Forelimb muscle (tissue), 1 donor: ENCODE measurements at regions not wholly inside any gene's neighbourhood (a gene's known extent, or its start where the extent isn't known, plus 50 kb on each side); places are given as distances from the start of the nearest gene placed in this dataset.

Experiments used
- DNase-seq: peaks from one replicate; pipeline ENCODE4 v3.0.0-alpha.2; 2013; ENCODE audit warnings: low read depth

DNA sequence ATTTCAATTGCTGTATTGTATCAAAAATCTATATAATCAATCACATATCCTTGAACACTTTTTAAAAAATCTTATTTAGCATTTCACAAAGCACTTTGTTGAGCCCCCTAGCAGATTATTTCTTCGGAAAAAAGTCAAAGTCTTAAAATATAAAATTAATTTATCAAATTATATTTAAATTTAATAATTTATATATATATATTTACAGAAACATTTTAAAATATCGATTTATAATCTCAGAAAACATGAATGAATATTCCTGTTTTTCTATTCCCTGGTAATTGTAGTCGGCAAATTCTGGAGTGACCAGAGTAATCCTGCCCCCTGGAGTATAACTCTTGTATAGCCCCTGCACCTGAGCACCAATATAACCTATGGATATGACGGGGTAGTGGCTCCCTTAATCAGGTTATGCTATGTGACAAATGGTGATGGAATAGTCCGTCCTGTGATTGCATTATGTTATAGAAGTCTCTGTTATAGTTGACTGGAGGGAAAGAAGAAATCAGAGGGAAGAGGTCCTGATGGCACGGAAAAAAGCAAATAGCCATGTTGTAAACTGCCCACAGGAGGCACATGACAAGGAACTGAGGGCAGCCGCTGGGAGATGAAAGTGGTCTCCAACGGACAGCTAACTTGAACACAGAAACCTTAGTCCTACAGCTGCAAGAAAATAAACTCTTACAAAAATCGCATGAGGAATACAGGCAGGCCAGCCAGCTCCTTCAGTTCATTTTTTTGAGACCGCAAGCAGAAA lies 1092.3 kb downstream of the ARAP2 start:
- no peak for DNase-seq

GRCh38 chr4:35163168-35163567 lies 1081.1 kb downstream of the ARAP2 start:
- DNase-seq, result no peak

DNA sequence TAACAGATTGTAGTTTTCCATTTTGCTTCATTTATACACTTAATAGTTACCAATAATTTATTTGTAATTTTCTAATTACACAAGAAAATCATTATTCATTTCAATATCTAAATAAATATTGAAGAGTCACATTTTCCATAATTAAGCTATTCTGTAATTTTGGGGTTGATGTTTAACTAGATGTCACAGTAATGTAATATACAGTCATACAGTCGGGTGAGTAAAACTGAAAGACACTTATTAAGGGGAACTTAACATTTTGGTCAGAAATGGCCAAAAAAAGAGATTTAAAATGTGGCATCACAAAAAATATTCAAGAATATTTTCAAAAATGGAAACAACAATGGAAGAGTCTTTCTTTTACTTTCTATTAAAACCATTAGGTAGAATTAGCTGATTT lies 1080.3 kb downstream of the ARAP2 start:
- no peak for DNase-seq

GRCh38 chr4:35166466-35166865 lies 1077.8 kb downstream of the ARAP2 start:
- no peak for DNase-seq

GRCh38 chr4:35167385-35167784 lies 1076.9 kb downstream of the ARAP2 start:
- no peak for DNase-seq

GRCh38 chr4:35175487-35175886 lies 1068.8 kb downstream of the ARAP2 start:
- no peak for DNase-seq

DNA sequence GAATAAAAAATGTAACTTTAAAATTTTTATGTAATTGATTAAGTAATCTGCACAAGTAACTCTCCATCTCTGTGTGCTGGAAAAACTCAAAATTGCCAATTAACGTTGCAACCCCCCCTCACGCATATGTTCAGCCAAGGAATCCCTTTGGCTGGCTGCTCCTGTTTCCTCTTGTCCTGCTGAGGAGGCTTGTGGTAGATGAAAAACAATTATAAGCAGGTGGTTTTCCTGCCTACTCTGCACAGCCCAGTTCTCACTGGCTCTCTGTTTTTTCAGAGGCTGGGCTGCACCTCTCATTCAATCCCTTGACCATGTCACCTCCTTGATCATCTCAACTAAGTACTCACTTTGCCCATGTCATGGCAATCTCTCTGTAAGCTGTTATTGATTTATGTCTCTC lies 1068.4 kb downstream of the ARAP2 start:
- DNase-seq, result no peak

GRCh38 chr4:35182451-35182850 lies 1061.9 kb downstream of the ARAP2 start:
- no peak for DNase-seq

GRCh38 chr4:35189988-35190613 lies 1054.2 kb downstream of the ARAP2 start:
- DNase-seq, result no peak

DNA sequence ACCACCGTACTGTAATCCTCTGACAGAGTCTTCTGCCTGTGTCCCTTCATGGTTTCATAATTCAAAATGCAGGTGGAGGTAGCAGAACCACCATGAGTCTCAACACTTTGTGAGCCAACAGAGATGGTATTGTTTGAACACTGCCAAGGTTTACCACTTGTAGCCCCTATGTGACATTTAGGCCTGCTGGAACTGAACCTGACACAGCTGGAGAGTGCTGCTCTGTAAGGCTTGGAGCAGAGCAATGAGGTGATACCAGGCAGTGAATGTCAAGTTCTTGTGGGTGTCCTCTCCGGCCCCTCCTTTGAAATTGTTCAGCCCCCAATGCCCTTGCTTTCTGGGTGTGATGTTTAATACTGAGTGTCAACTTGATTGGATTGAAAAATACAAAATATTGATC lies 1042.9 kb downstream of the ARAP2 start:
- DNase-seq, result no peak

- DNase-seq, result no peak
These were observed 1027.7 kb downstream of the ARAP2 start for GRCh38 chr4:35216636-35217035.

DNA sequence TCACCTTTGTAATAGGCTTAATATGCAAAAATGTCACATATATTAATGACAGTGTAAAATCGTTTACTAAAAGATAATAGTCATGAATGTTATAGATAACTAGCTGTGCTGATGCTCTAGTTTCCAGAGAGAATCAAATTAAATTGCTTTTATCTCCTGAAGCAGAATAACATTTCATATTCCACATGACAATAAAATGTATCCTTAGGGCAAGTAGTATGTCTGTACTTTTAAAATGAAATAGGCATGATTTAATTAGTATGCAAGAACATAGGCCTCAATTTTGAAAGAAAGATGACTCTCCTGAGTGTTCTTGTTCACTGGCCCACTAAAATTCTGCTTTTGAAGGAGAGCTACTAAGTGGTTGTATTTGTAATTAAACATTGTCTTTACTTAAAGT lies 1027.0 kb downstream of the ARAP2 start:
- no peak for DNase-seq

- no peak for DNase-seq
These were observed 1016.0 kb downstream of the ARAP2 start for GRCh38 chr4:35228313-35228712.

DNA sequence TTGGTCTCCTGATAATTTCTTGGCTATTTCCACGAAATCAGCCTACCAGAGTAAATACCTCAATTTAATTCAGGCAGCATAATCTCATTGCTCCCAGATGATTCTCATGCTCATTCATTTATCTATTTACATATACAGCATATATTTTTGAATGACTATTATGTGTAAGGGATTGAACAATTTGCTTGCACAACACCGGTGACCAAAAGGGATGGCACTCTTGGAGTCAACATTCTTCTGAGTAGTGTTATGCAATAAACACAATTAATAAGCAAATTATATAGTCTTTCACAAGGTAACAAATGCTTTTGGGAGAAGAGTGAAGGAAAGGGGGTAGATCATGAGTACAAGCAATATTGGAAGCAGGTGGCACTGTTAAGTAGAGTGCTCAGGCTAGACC lies 1015.3 kb downstream of the ARAP2 start:
- DNase-seq, result no peak

DNA sequence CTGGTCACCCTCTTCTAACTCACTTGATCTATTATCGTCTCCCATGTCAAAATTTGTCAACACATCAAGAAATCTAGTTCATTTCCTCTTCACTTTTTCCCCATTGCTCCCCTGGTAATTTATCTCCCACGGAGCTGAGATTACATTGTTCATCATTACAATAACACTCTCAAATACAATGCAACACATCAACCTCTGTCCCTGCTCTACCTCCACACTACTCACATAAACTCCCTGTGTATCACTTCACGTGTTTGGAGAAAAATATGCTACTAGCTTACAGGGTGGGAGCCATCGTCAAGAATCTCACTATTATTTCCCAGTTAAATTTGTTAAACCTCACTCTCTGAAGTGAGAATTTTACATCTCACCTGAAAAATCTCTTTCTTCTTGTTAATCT lies 1006.4 kb downstream of the ARAP2 start:
- DNase-seq, result no peak

DNA sequence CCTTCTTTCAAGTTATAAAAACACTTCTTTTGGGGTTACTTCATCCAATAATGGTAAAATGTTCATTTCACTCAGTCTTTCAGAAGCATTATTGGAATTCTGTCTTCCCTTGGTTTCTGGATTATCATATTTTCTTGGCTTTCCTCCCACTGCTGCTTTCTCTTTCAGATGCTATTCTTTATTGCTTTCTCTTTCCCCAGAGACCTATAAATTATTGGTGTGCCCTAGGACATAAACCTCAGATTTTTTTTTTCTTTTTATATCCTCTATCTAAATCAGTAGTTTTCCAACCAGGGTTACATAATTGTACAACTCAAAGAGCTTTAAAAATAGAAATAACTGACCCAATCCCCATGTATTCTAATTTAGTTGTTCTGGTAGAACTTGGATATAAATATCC lies 1005.5 kb downstream of the ARAP2 start:
- no peak for DNase-seq

GRCh38 chr4:35246493-35246892 lies 997.8 kb downstream of the ARAP2 start:
- no peak for DNase-seq

DNA sequence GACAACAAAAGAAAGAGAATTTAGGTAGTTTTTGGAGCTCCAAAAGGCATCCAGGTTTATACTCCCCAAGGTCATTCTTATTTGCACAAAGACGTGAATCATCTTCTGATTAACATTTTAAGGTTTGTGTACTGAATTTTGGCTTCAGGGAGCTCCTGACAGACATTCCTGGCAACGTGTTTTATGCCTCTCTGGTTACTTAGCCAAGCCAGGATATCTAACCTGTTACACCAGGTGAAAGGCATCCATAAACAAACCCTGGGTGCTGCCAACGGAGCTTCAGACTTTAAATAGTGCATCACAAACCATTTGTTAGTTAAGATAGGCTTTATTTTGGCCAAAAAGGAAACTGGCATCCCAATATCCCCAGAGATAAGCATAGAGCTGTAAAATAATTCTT lies 997.3 kb downstream of the ARAP2 start:
- DNase-seq, result no peak

GRCh38 chr4:35250331-35250730 lies 994.0 kb downstream of the ARAP2 start:
- DNase-seq, result no peak

- DNase-seq, result no peak
These were observed 993.6 kb downstream of the ARAP2 start for GRCh38 chr4:35250761-35251160.

- DNase-seq, result no peak
These were observed 992.2 kb downstream of the ARAP2 start for GRCh38 chr4:35252071-35252470.

- no peak for DNase-seq
These were observed 991.4 kb downstream of the ARAP2 start for GRCh38 chr4:35252866-35253265.

DNA sequence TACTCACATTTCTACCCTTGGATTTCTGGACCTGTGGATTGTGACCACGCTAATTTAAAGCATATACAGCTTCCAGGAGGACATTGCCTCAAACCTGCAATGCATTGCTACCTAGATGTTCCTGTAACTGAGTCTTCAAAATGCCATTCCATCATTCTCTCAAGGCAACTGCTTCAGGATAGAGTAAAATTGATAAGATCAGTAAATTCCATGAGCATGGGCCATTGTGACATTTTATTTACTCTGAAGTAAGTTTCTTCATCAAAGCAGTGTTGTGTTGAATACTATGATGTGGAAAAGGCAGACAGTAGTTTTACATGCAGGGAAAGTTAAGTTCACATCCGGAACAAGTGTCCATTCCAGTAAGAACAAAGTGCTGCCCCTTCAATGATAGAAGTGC lies 991.0 kb downstream of the ARAP2 start:
- no peak for DNase-seq

GRCh38 chr4:35286434-35286833 lies 957.9 kb downstream of the ARAP2 start:
- no peak for DNase-seq
